ENCODE measurements at regions not wholly inside any gene's neighbourhood (a gene's known extent, or its start where the extent isn't known, plus 50 kb on each side); places are given as distances from the start of the nearest gene placed in this dataset.
"Not testable (repeated sequence)": the region's sequence is repeated elsewhere in the genome, so short reads cannot be mapped to it uniquely, and the experiment has no call there.

DNA sequence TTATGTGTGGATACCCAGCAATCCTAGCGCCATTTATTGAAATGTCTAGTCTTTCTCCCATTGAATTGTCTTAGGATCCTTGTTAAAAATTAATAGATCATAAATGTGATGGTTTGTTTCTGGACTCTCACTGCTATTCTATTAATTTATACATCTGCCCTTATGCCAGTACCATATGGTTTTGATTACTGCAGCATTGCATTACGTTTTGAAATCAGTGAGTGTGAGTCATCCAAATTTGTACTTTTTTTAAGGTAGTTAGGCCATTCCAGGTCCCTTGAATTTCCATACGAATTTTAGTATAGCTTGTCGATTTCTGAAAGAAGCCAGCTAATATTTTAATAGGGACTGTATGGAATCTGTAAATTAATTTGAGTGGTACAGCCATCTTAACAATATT, 648.6 kb upstream of the ZNF385D start:
- H3K4me3 ChIP-seq (ENCODE audit: low read depth, low read length) = no peak overlapping the region
- TF ChIP-seq, protein P1, sequence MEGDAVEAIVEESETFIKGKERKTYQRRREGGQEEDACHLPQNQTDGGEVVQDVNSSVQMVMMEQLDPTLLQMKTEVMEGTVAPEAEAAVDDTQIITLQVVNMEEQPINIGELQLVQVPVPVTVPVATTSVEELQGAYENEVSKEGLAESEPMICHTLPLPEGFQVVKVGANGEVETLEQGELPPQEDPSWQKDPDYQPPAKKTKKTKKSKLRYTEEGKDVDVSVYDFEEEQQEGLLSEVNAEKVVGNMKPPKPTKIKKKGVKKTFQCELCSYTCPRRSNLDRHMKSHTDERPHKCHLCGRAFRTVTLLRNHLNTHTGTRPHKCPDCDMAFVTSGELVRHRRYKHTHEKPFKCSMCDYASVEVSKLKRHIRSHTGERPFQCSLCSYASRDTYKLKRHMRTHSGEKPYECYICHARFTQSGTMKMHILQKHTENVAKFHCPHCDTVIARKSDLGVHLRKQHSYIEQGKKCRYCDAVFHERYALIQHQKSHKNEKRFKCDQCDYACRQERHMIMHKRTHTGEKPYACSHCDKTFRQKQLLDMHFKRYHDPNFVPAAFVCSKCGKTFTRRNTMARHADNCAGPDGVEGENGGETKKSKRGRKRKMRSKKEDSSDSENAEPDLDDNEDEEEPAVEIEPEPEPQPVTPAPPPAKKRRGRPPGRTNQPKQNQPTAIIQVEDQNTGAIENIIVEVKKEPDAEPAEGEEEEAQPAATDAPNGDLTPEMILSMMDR (IDR thresholded peaks at IDR 0.05; ENCODE audit: low read depth, low read length) = no peak

DNA sequence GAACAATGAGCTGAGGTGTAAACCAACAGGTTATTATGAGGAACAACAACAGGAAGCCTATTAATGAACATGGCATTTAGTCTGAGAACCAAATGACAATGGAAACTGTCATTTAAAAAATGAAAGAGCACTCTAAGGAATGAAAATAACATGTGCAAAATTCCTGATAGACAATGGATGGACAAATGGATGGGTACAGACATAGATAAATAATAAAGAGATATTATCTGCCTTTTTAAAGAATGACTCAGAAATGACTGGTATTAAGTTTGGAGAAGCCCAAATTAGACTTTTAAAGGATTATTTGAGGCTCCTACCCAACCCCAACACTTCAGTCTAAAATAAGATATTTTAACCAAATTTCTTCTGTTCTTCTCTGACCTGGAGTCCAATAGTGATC, 650.5 kb upstream of the ZNF385D start:
- no peak overlapping the region for H3K4me3 ChIP-seq (ENCODE audit: low read depth, low read length)
- TF ChIP-seq, protein P1 (IDR thresholded peaks at IDR 0.05; ENCODE audit: low read depth, low read length) = no peak

DNA sequence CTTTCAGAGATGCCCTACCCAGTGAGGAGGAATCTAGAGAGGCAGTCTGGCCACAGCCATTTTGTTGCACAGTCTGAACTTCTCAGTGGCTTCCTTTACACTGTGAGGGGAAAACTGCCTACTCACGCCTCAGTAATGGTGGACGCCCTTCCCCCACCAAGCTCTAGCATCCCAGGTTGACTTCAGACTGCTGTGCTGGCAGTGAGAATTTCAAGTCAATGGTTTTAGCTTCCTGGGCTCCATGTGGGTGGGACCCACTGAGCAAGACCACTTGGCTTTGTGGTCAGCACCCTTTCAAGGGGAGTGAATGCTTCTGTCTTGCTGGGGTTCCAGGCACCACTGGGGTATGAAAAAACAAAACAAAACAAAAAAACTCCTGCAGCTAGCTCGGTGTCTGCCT, 663.2 kb upstream of the ZNF385D start:
- no peak overlapping the region for H3K4me3 ChIP-seq (ENCODE audit: low read depth, low read length)
- TF ChIP-seq, protein P1 (IDR thresholded peaks at IDR 0.05; ENCODE audit: low read depth, low read length) = no peak

DNA sequence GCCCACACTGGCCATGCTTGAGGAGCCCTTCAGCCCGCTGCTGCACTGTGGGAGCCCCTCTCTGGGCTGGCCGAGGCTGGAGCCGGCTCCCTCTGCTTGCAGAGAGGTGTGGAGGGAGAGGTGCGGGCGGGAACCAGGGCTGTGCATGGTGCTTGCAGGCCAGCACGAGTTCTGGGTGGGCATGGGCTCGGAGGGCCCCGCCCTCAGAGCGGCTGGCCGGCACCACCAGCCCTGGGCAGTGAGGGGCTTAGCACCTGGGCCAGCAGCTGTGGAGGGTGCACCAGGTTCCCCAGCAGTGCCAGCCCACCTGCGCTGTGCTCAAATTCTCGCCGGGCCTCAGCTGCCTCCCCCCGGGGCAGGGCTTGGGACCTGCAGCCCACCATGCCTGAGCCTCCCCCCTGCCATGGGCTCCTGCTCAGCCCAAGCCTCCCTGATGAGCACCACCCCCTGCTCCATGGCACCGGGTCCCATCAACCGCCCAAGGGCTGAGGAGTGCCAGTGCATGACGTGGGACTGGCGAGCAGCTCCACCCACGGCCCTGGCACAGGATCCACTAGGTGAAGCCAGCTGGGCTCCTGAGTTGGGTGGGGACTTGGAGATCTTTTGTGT, 665.9 kb upstream of the ZNF385D start:
- H3K4me3 ChIP-seq (ENCODE audit: low read depth, low read length) = not testable (repeated sequence)

DNA sequence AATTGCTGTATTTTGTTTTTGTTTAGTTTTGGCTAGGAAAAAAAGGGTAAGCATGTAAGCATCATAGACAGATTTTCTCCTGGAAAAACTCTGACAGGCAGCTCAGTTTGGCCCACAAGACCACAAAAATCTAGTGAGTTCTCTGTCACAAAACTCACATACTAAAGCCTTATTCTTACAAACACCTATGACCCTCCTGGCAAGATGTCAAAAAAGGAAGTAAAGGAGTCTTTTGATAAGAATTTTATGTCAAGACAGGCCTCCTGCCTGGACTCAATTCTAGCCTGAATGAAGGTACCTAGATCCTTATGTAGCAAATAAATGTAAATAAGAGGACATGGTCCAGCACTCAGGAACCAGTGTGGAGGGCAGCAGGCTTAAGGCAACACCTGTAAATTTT, 668.3 kb upstream of the ZNF385D start:
- TF ChIP-seq, protein P1 (IDR thresholded peaks at IDR 0.05; ENCODE audit: low read depth, low read length) = no peak
- H3K4me3 ChIP-seq (ENCODE audit: low read depth, low read length) = no peak overlapping the region

DNA sequence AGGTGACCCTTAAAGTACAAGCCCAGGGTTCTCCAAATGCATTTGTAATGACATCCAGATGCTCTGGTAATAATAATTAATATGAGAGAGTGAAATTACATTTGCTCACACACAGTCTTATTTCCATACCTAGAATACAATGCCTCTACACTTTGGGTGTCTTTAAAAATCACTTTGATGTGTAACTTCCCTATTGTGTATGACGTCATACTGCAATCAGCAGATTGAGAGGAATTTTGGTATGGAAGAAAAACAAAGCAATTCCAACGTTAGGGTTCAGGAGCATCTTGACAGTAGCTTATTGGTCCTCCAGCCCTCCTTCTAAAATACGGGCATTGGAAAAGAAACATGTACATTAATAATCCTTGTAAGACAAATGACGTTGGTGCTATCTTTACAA, 670.6 kb upstream of the ZNF385D start:
- H3K4me3 ChIP-seq (ENCODE audit: low read depth, low read length) = no peak overlapping the region
- TF ChIP-seq, protein P1 (IDR thresholded peaks at IDR 0.05; ENCODE audit: low read depth, low read length) = no peak

DNA sequence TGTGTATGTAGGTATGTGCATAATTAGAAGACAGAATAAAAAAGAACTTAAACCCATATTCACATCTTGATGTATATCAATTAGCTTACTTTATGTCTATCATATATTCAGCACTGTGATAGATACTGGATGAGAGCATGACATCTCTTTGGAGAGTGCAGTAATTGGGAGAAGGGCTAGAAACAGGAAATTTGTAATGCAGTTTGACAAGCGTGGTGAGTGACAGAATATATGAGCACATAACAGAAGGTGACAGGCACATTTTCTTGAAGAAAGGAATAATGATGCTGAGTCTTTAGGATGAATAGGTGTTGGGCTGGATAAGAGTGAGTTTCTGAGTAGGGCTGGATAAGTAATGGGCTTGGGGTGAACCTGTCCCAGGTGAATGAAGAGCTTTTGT, 680.3 kb upstream of the ZNF385D start:
- H3K4me3 ChIP-seq (ENCODE audit: low read depth, low read length) = no peak overlapping the region
- TF ChIP-seq, protein P1 (IDR thresholded peaks at IDR 0.05; ENCODE audit: low read depth, low read length) = no peak

DNA sequence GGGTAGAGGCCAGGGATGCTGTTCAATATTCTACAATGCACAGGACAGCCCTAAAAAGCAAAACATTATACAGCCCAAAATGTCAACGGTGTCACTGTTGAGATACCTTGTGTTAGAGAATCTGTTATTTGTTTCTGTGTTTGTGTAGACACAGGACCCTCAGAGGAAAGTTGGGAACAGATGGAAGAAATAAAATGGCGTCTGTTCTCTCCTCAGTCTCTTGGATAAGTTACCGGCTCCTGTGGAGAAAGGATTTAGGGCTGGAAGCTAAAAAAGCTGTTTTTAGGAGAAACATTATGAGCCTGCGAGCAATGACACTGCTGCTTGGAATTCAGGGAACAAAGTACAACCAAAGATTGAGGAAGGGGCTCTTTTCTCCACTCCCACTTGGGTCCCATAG, 688.6 kb upstream of the ZNF385D start:
- no peak overlapping the region for H3K4me3 ChIP-seq (ENCODE audit: low read depth, low read length)
- TF ChIP-seq, protein P1 (IDR thresholded peaks at IDR 0.05; ENCODE audit: low read depth, low read length) = no peak

All from WI38 (cell line).